ENCODE measurements at regions not wholly inside any gene's neighbourhood (a gene's known extent, or its start where the extent isn't known, plus 50 kb on each side); places are given as distances from the start of the nearest gene placed in this dataset.

GRCh38 chr12:125193376-125194152 is 128.3 kb downstream of the AACS start:
- no peak for FAIRE-seq

GRCh38 chr12:125194163-125194773 is 129.0 kb downstream of the AACS start:
- FAIRE-seq = no peak

- no peak for FAIRE-seq
Observed at GRCh38 chr12:125194987-125195386, 129.8 kb downstream of the AACS start.

- FAIRE-seq = no peak
Observed at GRCh38 chr12:125197326-125197725, 132.1 kb downstream of the AACS start.

GRCh38 chr12:125198652-125199051 is 133.4 kb downstream of the AACS start:
- no peak for FAIRE-seq

GRCh38 chr12:125201090-125201489 is 135.9 kb downstream of the AACS start:
- no peak for FAIRE-seq

- no peak for FAIRE-seq
Observed at GRCh38 chr12:125201940-125202339, 136.7 kb downstream of the AACS start.

- FAIRE-seq = no peak
Observed at GRCh38 chr12:125202421-125202820, 137.2 kb downstream of the AACS start.

GRCh38 chr12:125203145-125203765 is 138.0 kb downstream of the AACS start:
- FAIRE-seq = no peak

- no peak for FAIRE-seq
Observed at GRCh38 chr12:125205386-125205785, 140.2 kb downstream of the AACS start.

GRCh38 chr12:125206711-125207110 is 141.5 kb downstream of the AACS start:
- no peak for FAIRE-seq

GRCh38 chr12:125208334-125208733 is 143.1 kb downstream of the AACS start:
- no peak for FAIRE-seq

- FAIRE-seq = no peak
Observed at GRCh38 chr12:125208942-125209341, 143.7 kb downstream of the AACS start.

GRCh38 chr12:125210104-125210755 is 145.0 kb downstream of the AACS start:
- no peak for FAIRE-seq

- FAIRE-seq = no peak
Observed at GRCh38 chr12:125211464-125211863, 146.2 kb downstream of the AACS start.

- no peak for FAIRE-seq
Observed at GRCh38 chr12:125214289-125214688, 149.1 kb downstream of the AACS start.

- no peak for FAIRE-seq
Observed at GRCh38 chr12:125216756-125217155, 151.5 kb downstream of the AACS start.

- no peak for FAIRE-seq
Observed at GRCh38 chr12:125217308-125217707, 152.1 kb downstream of the AACS start.

GRCh38 chr12:125218952-125219351 is 153.7 kb downstream of the AACS start:
- no peak for FAIRE-seq

- no peak for FAIRE-seq
Observed at GRCh38 chr12:125220404-125221273, 155.4 kb downstream of the AACS start.

GRCh38 chr12:125221602-125222001 is 156.4 kb downstream of the AACS start:
- FAIRE-seq = no peak

- no peak for FAIRE-seq
Observed at GRCh38 chr12:125222876-125223275, 157.6 kb downstream of the AACS start.

Data from endometrium (tissue), 2 donors.